ENCODE measurements at regions not wholly inside any gene's neighbourhood (a gene's known extent, or its start where the extent isn't known, plus 50 kb on each side); places are given as distances from the start of the nearest gene placed in this dataset.

GRCh38 chr20:17850684-17851026 lies 117.9 kb downstream of the SNX5 start:
- TF ChIP-seq CTCF (IDR thresholded peaks at IDR 0.05; ENCODE audit: low read depth, low read length) = no peak
- TF ChIP-seq EZH2phosphoT487 (IDR thresholded peaks at IDR 0.05; ENCODE audit: low read depth) = no peak
